ENCODE measurements at regions not wholly inside any gene's neighbourhood (a gene's known extent, or its start where the extent isn't known, plus 50 kb on each side); places are given as distances from the start of the nearest gene placed in this dataset.

GRCh38 chr18:46276748-46277147 lies 172.6 kb downstream of the HAUS1 start:
- H2BK5ac ChIP-seq (ENCODE audit: low read depth, low read length): no peak overlapping the region
- peaks cover 0 to 15% (median 7%) of the 10 kb centered on the region in 4 experiments; a peak in 2 of 7 replicates for H3K4me1 ChIP-seq (replicated peaks in 1 of 4; ENCODE audit: control insufficient read depth in 3 of 4, insufficient read depth in 4 of 4, low read length in 3 of 4)
- FAIRE-seq: no peak
- H4K91ac ChIP-seq (replicated peaks; ENCODE audit: insufficient read length, low read length): no peak overlapping the region
- H3K4me2 ChIP-seq (ENCODE audit: insufficient read depth in 1 of 2, low read depth in 2 of 2, low read length in 2 of 2): no peak overlapping the region
- no peak overlapping the region for H2BK120ac ChIP-seq (replicated peaks; ENCODE audit: low read depth, low read length)
- H4K5ac ChIP-seq (ENCODE audit: insufficient read length, low read depth, low read length): no peak overlapping the region
- no peak overlapping the region; the same call in 1 of the 2 replicates for H4K8ac ChIP-seq (ENCODE audit: extremely low read depth, insufficient read depth, low read length)
- DNase-seq (ENCODE audit: low read depth in 1 of 2, low spot score in 2 of 2): no peak
- WGBS, 2 experiments (ENCODE audit: extremely low coverage in 1 of 2, insufficient coverage in 1 of 2, insufficient read length in 1 of 2, insufficient replicate concordance in 2 of 2, low coverage in 1 of 2, low lambda C conversion rate in 2 of 2, missing lambda C conversion rate in 1 of 2): 84% methylated on average over 3 of the region's 3 CpGs; no CpG with 5 or more reads in 1 of the 2 experiments
- no peak overlapping the region; a peak in 1 of 7 replicates for H3K9ac ChIP-seq (replicated peaks in 1 of 4; ENCODE audit: extremely low read depth in 1 of 4, low read depth in 3 of 4, low read length in 3 of 4)
- no peaks in the 10 kb centered on the region for H3K27me3 ChIP-seq (replicated peaks in 1 of 4; ENCODE audit: control insufficient read depth in 3 of 4, extremely low read depth in 1 of 4, insufficient read depth in 3 of 4, low read length in 3 of 4)
- no peak overlapping the region for H2AFZ ChIP-seq (ENCODE audit: low read length)
- no peak overlapping the region for H3K23ac ChIP-seq (ENCODE audit: insufficient read length)
- H2BK15ac ChIP-seq (ENCODE audit: low read length): no peak overlapping the region
- H4K20me1 ChIP-seq (replicated peaks in 1 of 2; ENCODE audit: control insufficient read depth in 1 of 2, insufficient read depth in 2 of 2, low read length in 2 of 2): no peaks in the 10 kb centered on the region
- CTCF ChIA-PET (ENCODE audit: partially characterized antibody): interaction anchor here (0.6 to 10.2 kb wide), 9 partner anchors 10 to 856 kb away, joined by 3 to 148 read pairs (median 4); a partner anchor contains a TSS
- H2BK12ac ChIP-seq (ENCODE audit: low read depth, low read length): no peak overlapping the region
- H3K23me2 ChIP-seq (ENCODE audit: low read depth, low read length): no peaks in the 10 kb centered on the region
- H3K79me2 ChIP-seq (ENCODE audit: control insufficient read depth in 1 of 2, insufficient read depth in 2 of 2, low read length in 2 of 2): no peaks in the 10 kb centered on the region
- H3K4ac ChIP-seq (replicated peaks; ENCODE audit: insufficient read length, low read depth, low read length): no peak overlapping the region
- H3K79me1 ChIP-seq (ENCODE audit: low read depth, low read length): no peaks in the 10 kb centered on the region
- H3K18ac ChIP-seq (ENCODE audit: extremely low read depth, low read length): no peak overlapping the region
- peak overlapping the region; percentile 16; the same call in 1 of the 2 replicates for H2AK5ac ChIP-seq (ENCODE audit: low read depth, low read length)
- no peak overlapping the region for H3K4me3 ChIP-seq (ENCODE audit: extremely low read depth in 1 of 4, insufficient read depth in 2 of 4, low read depth in 3 of 4, low read length in 4 of 4)
- TF ChIP-seq KDM1A (IDR thresholded peaks at IDR 0.05; ENCODE audit: borderline replicate concordance, low read length): no peak
- TF ChIP-seq EZH2 (IDR thresholded peaks at IDR 0.05; ENCODE audit: low read depth, low read length, severe bottlenecking): no peak
- TF ChIP-seq TEAD4 (IDR thresholded peaks at IDR 0.05; ENCODE audit: low read depth, low read length): no peak
- no peak for TF ChIP-seq FOSL1 (IDR thresholded peaks at IDR 0.05; ENCODE audit: insufficient read depth, low read depth, low read length)
- TF ChIP-seq POLR2AphosphoS5 (IDR thresholded peaks at IDR 0.05; ENCODE audit: low read depth, low read length): no peak
- no peak for TF ChIP-seq SP1 (IDR thresholded peaks at IDR 0.05; ENCODE audit: low read depth, low read length)
- no peak for TF ChIP-seq KDM4A (IDR thresholded peaks at IDR 0.05; ENCODE audit: low read depth, low read length, severe bottlenecking)
- TF ChIP-seq MAX (IDR thresholded peaks at IDR 0.05): no peak
- TF ChIP-seq CEBPB (IDR thresholded peaks at IDR 0.05; ENCODE audit: low read depth, low read length): no peak
- TF ChIP-seq CTBP2 (IDR thresholded peaks at IDR 0.05; ENCODE audit: borderline replicate concordance, insufficient read depth, insufficient read length, low read length): no peak
- no peak for TF ChIP-seq RNF2 (IDR thresholded peaks at IDR 0.05; ENCODE audit: borderline replicate concordance, low read depth, low read length, missing control alignments, poor library complexity, severe bottlenecking)
- TF ChIP-seq YY1 (IDR thresholded peaks at IDR 0.05; ENCODE audit: low read depth, low read length): no peak
- no peak for TF ChIP-seq PHF8 (conservative IDR thresholded peaks at IDR 0.05; ENCODE audit: low read depth, low read length)
- H3K56ac ChIP-seq (replicated peaks; ENCODE audit: insufficient read length, low read depth, low read length): no peak overlapping the region
- no peak overlapping the region for H2BK20ac ChIP-seq (ENCODE audit: low read length)
- H3K27ac ChIP-seq (ENCODE audit: low read depth, low read length): no peak overlapping the region
- H3K36me3 ChIP-seq (ENCODE audit: control insufficient read depth in 2 of 4, insufficient read depth in 4 of 4, low read length in 3 of 4): no peaks in the 10 kb centered on the region
- POLR2A ChIA-PET (ENCODE audit: partially characterized antibody): interaction anchor here (0.8 to 1.1 kb wide), 2 partner anchors 11 to 102 kb away, joined by 3 read pairs; no protein-coding TSS in a partner anchor
- no peak overlapping the region for H3K14ac ChIP-seq (ENCODE audit: insufficient read length)
- H3K9me3 ChIP-seq (ENCODE audit: insufficient read depth in 2 of 2, low read depth in 1 of 2, low read length in 1 of 2): no peaks in the 10 kb centered on the region

Data from H1 (cell line).